GM21825 (cell line): ENCODE measurements at regions not wholly inside any gene's neighbourhood (a gene's known extent, or its start where the extent isn't known, plus 50 kb on each side); places are given as distances from the start of the nearest gene placed in this dataset.
"Not testable (repeated sequence)": the region's sequence is repeated elsewhere in the genome, so short reads cannot be mapped to it uniquely, and the experiment has no call there.

Experiments
- ATAC-seq: cut with Tn5 transposase; IDR thresholded peaks from one replicate; pipeline ENCODE4 v1.9.1; 2021; ENCODE audit warnings: mild to moderate bottlenecking, moderate library complexity; ENCODE audit not compliant: unreplicated experiment

GRCh38 chr5:142408981-142409481, 84.2 kb upstream of the SPRY4 start:
- ATAC-seq: no peak

- no peak for ATAC-seq
Measured at GRCh38 chr5:142408536-142408935, 83.7 kb upstream of the SPRY4 start.

DNA sequence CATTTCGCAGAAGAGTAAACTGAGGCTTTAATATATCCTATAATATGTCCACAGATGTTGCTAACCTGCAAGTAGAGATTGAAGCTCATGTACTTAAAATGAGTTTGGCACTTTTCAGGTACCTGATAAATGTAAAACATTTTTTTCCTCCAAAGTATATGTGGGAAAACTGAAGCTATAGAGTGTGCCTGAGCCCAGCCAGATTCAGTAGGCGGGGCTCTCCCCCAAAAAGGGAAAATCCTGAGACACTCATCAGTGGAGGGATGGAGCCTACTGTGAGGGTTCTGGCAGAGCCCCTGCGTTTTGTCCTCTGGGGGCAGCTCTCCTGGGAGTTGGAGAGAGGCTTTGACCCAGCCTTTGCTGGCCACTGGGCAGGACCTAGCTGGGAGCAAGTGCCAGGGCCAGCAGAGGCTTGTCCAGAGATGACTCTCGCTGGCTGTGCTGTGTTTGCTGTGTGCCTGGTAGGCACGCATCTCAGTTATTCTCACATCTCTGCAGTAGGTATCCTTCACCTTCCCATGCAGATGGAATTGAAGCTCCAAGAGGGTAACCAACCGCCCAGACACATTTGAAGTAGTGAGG, 81.1 kb upstream of the SPRY4 start:
- no peak for ATAC-seq

GRCh38 chr5:142405023-142405422, 80.2 kb upstream of the SPRY4 start:
- no peak for ATAC-seq

GRCh38 chr5:142404046-142404477, 79.2 kb upstream of the SPRY4 start:
- ATAC-seq: no peak

DNA sequence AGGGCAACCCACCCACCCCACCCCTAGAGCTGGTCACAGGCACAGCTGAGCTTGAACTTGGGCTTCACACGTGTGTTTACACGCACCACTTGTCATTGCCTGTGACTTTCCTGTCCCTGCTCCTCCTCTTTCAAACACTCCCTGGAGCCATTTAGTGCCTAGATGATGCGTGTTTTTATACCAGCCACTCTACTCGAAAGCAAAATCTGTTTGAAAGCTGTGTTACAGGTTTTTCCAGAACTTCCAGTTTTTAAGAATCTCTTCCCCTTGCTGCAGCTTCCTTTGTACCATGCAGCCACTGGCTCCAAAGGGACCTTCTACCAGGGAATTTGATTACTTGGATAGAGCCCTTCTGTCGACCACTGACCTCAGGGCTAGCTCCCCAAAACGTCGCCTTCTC, 78.8 kb upstream of the SPRY4 start:
- no peak for ATAC-seq

GRCh38 chr5:142402752-142403318, 78.0 kb upstream of the SPRY4 start:
- no peak for ATAC-seq

DNA sequence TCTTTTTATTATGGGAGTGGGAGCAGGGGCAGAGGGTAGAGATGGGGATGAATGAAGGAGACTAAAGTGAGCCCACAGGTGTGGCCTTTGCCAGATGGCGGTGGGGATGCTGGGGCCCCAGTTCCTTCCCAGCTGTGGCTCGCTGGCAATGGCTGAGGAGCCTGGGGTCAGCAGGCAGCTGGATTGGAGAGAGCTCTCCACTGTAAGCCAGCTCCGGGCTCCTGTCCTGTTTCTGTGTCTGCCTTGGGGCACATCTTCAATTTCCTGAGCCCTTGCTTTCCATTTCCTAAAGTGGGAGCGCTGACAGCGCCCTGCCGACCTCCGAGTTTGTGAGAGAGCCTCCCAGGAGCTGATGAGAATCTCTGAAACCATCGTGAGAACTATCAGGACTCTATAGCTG, 75.6 kb upstream of the SPRY4 start:
- ATAC-seq: no peak

DNA sequence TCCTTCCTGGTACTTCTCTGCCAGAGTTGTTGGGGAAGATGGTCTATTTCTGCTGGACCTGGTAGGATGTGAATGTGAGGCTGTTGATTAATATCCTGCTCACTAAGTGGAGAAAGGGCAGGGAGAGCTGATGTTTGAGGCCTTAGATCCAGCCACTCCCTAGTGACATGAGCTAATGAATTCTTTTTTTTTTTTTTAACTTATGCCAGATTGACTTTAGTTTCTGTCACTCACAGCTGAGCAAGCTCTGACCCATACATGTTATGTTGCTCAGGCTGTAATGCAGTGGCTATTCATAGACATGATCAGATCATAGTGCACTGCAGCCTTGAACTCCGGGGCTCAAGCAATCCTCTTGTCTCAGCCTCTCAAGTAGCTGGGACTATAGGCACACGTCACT, 75.1 kb upstream of the SPRY4 start:
- ATAC-seq: no peak

GRCh38 chr5:142398730-142399055, 73.9 kb upstream of the SPRY4 start:
- no peak for ATAC-seq

DNA sequence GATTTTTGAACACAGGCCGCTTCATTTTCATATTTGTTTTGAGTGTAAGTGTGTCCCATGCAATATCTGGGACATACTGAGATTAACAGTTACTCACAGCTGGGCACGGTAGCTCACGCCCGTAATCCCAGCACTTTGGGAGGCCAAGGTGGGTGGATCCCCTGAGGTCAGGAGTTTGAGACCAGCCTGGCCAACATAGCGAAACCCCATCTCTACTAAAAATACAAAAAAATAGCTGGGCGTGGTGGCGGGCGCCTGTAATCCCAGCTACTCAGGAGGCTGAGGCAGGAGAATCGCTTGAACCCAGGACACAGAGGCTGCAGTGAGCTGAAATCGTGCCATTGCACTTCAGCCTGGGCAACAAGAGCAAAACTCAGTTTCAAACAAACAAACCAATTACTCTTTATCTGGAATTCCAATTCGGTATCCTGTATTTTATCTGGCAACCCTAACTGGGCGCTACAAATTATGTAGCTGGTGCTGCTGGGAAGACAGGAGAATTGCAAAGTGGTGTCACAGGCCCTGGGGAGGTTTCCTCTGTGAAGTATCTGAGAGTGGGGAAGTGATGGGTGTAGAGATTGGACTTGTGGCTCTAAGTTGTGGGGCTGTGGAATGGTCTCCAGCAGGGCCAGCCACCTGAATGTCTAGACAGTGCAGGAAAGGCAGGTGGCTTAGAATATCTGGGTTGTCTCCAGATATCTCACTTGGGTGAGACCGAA, 73.3 kb upstream of the SPRY4 start:
- ATAC-seq: not testable (repeated sequence)

DNA sequence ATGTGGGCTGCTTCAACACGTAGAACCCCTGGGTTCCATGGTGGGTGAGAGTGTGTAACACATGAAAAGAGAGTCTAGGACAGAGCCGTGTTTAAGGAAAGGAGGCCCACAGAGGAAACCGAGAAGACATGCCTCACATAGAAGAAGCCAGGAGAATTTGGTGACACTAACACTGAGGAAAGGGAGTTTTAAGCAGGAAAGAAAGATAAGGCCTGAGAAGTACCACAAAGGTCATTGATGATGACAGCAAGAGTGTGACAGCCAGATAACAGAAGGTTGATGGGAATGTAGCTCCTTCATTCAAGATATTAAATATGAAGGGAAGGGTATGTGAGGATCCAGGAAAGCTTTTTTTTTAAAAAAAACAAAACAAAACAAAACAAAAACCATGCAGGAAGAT, 72.4 kb upstream of the SPRY4 start:
- ATAC-seq: no peak

- no peak for ATAC-seq
Measured at GRCh38 chr5:142396436-142397038, 71.7 kb upstream of the SPRY4 start.

DNA sequence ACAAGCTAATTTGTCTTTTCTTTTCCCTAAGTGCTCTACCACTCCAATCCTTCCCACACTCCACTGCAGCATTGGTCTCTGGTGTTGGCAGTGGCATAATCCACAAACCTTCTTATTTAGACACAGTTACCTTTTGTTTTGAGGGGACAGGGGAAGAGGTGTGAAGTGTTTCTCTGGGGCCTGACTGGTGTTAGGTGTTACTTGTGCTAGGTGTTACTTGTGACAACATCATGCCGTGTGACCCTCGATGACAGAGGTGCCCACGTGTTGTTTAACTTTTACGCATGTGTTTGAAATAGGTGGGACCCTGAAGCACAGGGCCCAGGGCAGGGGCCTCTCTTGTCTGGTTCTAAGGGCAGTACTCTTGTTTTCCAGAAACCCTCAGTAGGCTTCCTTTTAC, 70.5 kb upstream of the SPRY4 start:
- ATAC-seq: no peak

DNA sequence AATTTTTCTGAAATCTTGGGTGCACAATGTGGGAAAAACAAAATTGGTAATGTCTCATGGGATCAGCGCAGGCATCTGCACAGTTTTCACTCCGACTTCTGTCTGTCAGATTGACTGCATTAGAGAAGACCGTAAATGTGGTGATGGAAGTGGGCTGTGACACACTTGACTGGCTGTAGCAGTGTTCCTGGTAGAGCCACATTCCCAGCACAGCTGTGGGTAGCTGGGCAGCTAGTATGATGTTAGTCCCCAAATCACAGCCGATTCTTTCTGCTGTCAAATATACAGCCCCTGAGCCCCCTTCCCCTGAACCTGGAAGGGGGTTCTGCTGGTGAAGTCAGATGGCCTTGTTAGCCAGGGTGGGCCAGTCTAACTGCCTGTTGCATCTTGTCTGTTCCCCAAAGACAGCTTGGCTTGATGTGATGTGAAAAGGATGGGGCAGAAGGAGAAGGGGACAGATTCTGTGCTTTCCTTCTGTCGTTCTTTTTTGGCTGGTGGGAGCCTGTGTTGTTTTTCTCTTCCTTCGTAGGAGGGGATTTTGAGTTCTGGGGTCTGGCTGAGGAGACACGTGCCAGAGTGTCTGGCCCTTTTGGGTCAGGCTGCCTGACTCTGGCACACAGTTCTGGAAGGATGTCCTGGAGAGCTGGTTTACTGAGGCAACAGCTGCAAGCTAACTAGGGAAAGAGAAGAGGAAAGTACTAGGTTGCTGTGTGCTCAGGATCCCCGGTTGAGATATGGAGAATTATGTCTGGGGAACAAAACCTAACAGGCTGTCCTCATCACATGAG, 66.4 kb upstream of the SPRY4 start:
- ATAC-seq: no peak

GRCh38 chr5:142390334-142390733, 65.5 kb upstream of the SPRY4 start:
- no peak for ATAC-seq

DNA sequence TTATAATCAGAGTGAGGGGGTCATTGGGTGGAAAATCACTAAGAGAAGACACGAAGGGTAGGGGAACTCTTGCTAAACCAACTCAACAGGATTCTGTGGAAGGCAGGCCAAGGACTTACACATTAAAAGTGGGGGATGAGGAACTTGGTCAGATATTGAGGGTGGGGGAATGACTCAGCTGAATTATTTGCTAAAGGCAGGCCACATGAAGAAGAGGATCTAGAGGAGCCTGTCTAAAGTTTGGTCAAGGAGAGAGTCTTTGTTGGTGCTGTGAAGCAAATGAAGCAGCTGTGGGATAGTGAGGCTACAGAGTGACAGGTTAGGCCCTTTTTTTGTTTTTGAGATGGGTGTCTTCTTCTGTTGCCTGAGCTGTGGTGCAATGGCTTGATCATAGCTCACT, 63.9 kb upstream of the SPRY4 start:
- ATAC-seq: no peak

DNA sequence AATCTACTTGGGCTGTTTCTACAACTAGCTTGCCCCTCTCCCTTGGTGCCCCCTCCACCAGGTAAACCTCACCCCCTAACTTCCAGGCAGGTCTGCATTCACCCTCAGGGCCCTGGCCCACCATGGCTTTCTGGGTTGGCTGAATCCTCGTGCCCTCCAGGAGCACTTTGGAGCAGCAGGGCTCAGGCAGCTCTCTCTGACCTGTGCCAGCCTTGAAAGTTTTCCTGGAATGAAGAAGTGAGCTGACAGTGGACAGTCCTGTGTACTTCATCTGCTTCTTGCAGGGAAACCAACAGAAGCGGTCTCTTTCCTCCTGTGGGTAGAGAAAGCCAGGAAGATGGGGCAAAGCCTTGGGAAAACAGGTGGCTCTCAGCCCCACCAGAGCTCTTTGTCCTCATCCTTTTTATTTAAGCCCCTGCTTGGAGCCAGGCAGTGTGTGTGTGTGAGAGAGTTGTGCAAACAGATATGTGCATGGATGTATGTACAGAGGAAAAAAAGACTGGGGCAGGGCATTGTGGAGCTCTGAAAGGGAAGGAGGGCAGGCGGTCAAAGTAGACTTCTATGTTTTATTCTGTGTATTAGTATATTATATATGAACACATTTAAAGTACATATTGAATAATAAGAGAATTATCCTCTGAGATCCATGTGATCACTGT, 62.3 kb upstream of the SPRY4 start:
- no peak for ATAC-seq

DNA sequence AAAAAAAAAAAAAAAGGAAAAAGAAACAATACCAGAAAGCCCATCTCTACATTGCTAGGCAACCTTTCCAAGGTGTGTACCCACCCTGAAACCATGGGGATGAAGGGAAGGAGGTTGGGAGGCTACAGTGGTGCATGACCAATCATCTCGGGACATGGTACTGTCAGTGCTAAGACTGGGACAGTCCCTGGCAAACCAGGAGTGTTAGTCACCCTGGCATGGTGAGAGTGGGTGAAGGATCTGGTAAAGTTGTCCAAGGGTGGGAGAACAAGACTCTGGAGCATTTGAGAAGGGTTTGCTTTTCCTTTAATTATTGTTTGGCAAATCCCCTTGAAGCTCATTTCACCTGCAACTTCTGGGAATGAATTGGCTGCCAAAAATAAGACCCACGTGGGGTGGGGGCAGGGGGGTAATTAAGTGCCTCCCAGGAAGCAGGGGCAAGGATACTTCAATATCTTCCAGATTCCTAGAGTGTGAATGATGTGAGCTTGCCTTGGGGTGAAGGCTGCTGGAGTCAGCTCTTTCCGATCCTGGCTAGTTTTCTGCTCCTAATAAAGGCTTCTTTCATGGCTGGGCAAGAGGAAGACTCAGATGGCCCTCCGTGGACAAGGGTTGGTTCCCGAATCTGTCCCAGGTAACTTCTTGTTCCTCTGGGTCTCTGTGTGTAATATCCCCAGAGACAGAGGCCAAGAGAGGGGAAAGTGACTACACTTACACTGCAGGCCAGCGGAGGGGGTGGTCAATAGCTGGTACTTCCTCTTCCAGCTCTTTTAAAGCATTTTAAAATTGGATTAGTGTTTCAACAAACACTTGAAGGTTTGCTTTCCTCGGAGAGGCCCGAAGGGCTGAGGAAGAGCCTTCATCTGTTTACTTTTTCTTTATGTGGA, 61.6 kb upstream of the SPRY4 start:
- no peak for ATAC-seq

DNA sequence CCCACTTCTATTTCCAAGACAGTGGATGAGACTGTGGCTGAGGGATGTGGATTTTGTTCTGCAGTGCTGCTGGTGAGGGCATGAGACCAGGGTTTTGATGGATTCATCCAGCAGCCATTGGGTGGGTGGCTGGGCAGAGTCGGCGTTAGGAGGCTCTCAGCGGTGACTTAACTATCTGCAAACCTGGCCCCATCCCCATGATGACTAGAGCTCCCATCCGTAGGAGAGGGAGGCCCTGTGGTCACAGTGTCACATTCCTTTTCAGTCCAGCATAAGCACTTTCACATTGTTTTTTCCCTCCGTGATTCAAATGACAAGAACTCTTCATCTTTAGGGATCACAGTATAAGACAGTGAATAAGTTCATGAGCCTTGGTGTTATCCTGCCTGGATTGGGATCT, 60.4 kb upstream of the SPRY4 start:
- no peak for ATAC-seq
